AG10803 (cell line): ENCODE measurements at regions not wholly inside any gene's neighbourhood (a gene's known extent, or its start where the extent isn't known, plus 50 kb on each side); places are given as distances from the start of the nearest gene placed in this dataset.
"Not testable (repeated sequence)": the region's sequence is repeated elsewhere in the genome, so short reads cannot be mapped to it uniquely, and the experiment has no call there.

Experiments used
- DNase-seq: peaks from one replicate; pipeline ENCODE4 v3.0.0; 2010; ENCODE audit warnings: low read depth
- H3K4me3 ChIP-seq: 2 replicates; pipeline ENCODE4 v1.5.1; 2011; ENCODE audit warnings: mild to moderate bottlenecking, low read length, control low read depth
- CTCF ChIP-seq: conservative IDR thresholded peaks from 2 replicates; pipeline ENCODE4 v1.5.1; 2011; ENCODE audit warnings: mild to moderate bottlenecking, low read length, control low read depth, inconsistent platforms

- H3K4me3 ChIP-seq: no peak overlapping the region
- no peak for DNase-seq
- TF ChIP-seq CTCF: no peak
Observed at GRCh38 chrX:76922100-76922499, 494.6 kb downstream of the MAGEE1 start.

GRCh38 chrX:76924616-76925015 is 497.1 kb downstream of the MAGEE1 start:
- not testable (repeated sequence) for H3K4me3 ChIP-seq, DNase-seq

GRCh38 chrX:76931518-76931917 is 504.0 kb downstream of the MAGEE1 start:
- no peak for DNase-seq
- no peak for TF ChIP-seq CTCF
- H3K4me3 ChIP-seq: no peak overlapping the region

- no peak for DNase-seq
- TF ChIP-seq CTCF: no peak
- no peak overlapping the region for H3K4me3 ChIP-seq
Observed at GRCh38 chrX:76957485-76957884, 489.7 kb upstream of the FGF16 start.

- H3K4me3 ChIP-seq: no peak overlapping the region
- DNase-seq: no peak
- TF ChIP-seq CTCF: no peak
Observed at GRCh38 chrX:76971393-76972376, 475.5 kb upstream of the FGF16 start.

- no peak for DNase-seq
- no peak overlapping the region for H3K4me3 ChIP-seq
- no peak for TF ChIP-seq CTCF
Observed at GRCh38 chrX:76977452-76977851, 469.7 kb upstream of the FGF16 start.

GRCh38 chrX:76987381-76987780 is 459.8 kb upstream of the FGF16 start:
- no peak for TF ChIP-seq CTCF
- no peak overlapping the region for H3K4me3 ChIP-seq
- no peak for DNase-seq
